Neural cell (in vitro differentiated cells): ENCODE measurements at regions not wholly inside any gene's neighbourhood (a gene's known extent, or its start where the extent isn't known, plus 50 kb on each side); places are given as distances from the start of the nearest gene placed in this dataset.

ENCODE experiments used
- H2AFZ ChIP-seq: fragments of 200-600, 300-800 bp; sonication (generic), shearing (Covaris generic); 2 replicates; pipeline ENCODE4 v1.6.0; 2014; ENCODE audit warnings: low read depth, mild to moderate bottlenecking, antibody characterized with exemption, low read length, moderate library complexity
- H3F3A ChIP-seq: fragments of 200-600 bp; shearing (Covaris generic); 2 replicates; pipeline ENCODE4 v1.6.1; 2016; ENCODE audit warnings: mild to moderate bottlenecking, moderate library complexity, mixed read lengths, antibody characterized with exemption, low read length; ENCODE audit not compliant: insufficient read depth, poor library complexity, severe bottlenecking
- H3K27ac ChIP-seq: fragments of 200-600, 300-800 bp; sonication (generic), shearing (Covaris generic); 2 replicates; pipeline ENCODE4 v1.5.1; 2014; ENCODE audit warnings: mild to moderate bottlenecking, low read length, moderate library complexity
- H3K27me3 ChIP-seq: fragments of 300-800, 200-600 bp; sonication (generic), shearing (Covaris generic); 2 replicates; pipeline ENCODE4 v1.6.0; 2014; ENCODE audit warnings: mild to moderate bottlenecking, low read depth, low read length, moderate library complexity; ENCODE audit not compliant: insufficient read depth
- H3K36me3 ChIP-seq: fragments of 300-800, 200-600 bp; sonication (generic), shearing (Covaris generic); 2 replicates; pipeline ENCODE4 v1.5.1; 2014; ENCODE audit warnings: mild to moderate bottlenecking, antibody characterized with exemption, low read length, moderate library complexity; ENCODE audit not compliant: insufficient read depth
- H3K4me2 ChIP-seq: fragments of 300-800, 200-600 bp; sonication (generic), shearing (Covaris generic); 2 replicates; pipeline ENCODE4 v1.6.0; 2014; ENCODE audit warnings: mild to moderate bottlenecking, low read length
- H3K4me3 ChIP-seq: fragments of 300-800, 200-600 bp; sonication (generic), shearing (Covaris generic); 2 replicates; pipeline ENCODE4 v1.5.1; 2014; ENCODE audit warnings: mild to moderate bottlenecking, low read length, moderate library complexity
- H3K79me2 ChIP-seq: fragments of 200-600 bp; shearing (Covaris generic); replicated peaks from 2 replicates; pipeline ENCODE4 v1.6.0; 2014; ENCODE audit warnings: mild to moderate bottlenecking, low read length, moderate library complexity; ENCODE audit not compliant: insufficient read depth
- H3K9ac ChIP-seq: fragments of 300-800, 200-600 bp; sonication (generic), shearing (Covaris generic); 2 replicates; pipeline ENCODE4 v1.6.1; 2016; ENCODE audit warnings: mild to moderate bottlenecking, low read length, mixed read lengths
- H3K9me2 ChIP-seq: fragments of 200-600 bp; shearing (Covaris generic); 2 replicates; pipeline ENCODE4 v1.6.1; 2016; ENCODE audit warnings: mild to moderate bottlenecking, low read length, mixed read lengths; ENCODE audit not compliant: insufficient read depth
- H3K9me3 ChIP-seq: fragments of 200-600, 300-800 bp; sonication (generic), shearing (Covaris generic); 2 replicates; pipeline ENCODE4 v1.6.1; 2016; ENCODE audit warnings: mild to moderate bottlenecking, mixed run types, low read length, moderate library complexity, mixed read lengths
- H4K20me1 ChIP-seq: fragments of 200-600 bp; shearing (Covaris generic); 2 replicates; pipeline ENCODE4 v1.6.1; 2016; ENCODE audit warnings: mild to moderate bottlenecking, mixed run types; ENCODE audit not compliant: insufficient read depth
- EP300 ChIP-seq: fragments of 450-650 bp; conservative IDR thresholded peaks from 2 replicates; pipeline ENCODE4 v1.6.1; 2014; ENCODE audit warnings: antibody characterized with exemption, mild to moderate bottlenecking, moderate library complexity; ENCODE audit not compliant: poor library complexity, severe bottlenecking
- EZH2 ChIP-seq: fragments of 200-600, 300-800 bp; shearing (Covaris generic), sonication (generic); IDR thresholded peaks from 2 replicates; pipeline ENCODE4 v1.6.1; 2014; ENCODE audit warnings: antibody characterized with exemption, low read length, borderline replicate concordance, mild to moderate bottlenecking; ENCODE audit not compliant: insufficient read depth, poor library complexity, severe bottlenecking
- MXI1 ChIP-seq: fragments of 450-650 bp; conservative IDR thresholded peaks from 2 replicates; pipeline ENCODE4 v1.6.1; 2014; ENCODE audit warnings: antibody characterized with exemption, mild to moderate bottlenecking; ENCODE audit not compliant: poor library complexity, severe bottlenecking
- POLR2AphosphoS5 ChIP-seq: IDR thresholded peaks from 2 replicates; pipeline ENCODE4 v1.6.1; 2012
- RAD21 ChIP-seq: fragments of 450-650 bp; conservative IDR thresholded peaks from 2 replicates; pipeline ENCODE4 v1.6.1; 2014; ENCODE audit warnings: antibody characterized with exemption, mild to moderate bottlenecking, moderate library complexity
- REST ChIP-seq: IDR thresholded peaks from 2 replicates; pipeline ENCODE4 v1.6.1; 2012; ENCODE audit warnings: borderline replicate concordance
- SMC3 ChIP-seq: fragments of 450-650 bp; conservative IDR thresholded peaks from 2 replicates; pipeline ENCODE4 v1.6.1; 2014; ENCODE audit warnings: antibody characterized with exemption, mild to moderate bottlenecking, moderate library complexity; ENCODE audit not compliant: poor library complexity
- TAF1 ChIP-seq: IDR thresholded peaks from 2 replicates; pipeline ENCODE4 v1.6.1; 2012; ENCODE audit warnings: low read depth
- TF ChIP-seq, protein P1 (sequence below): fragments of 450-650 bp; IDR thresholded peaks from 2 replicates; pipeline ENCODE4 v1.5.1; 2014; ENCODE audit warnings: antibody characterized with exemption, mild to moderate bottlenecking, moderate library complexity; ENCODE audit not compliant: poor library complexity, severe bottlenecking

DNA sequence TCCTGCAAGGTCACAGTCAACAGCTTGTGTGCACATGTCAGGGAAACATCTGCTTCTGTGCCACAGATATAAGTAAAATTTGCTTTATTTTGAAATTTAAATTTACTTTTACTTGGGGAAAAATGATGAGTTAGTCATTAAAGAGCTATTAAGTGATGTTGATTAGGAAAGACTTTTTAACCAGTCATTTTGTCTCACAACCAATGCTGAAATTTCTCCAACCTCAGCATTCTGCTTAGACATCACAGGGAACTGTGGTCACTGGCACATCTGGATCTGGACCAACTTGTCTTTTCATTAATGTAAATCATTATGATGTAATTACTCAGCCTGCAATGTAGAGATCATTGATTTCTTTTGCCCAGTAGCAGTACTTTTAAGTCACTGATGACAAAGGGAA lies 301.0 kb downstream of the TTLL7 start:
- H3K79me2 ChIP-seq, result no peaks in the 10 kb centered on the region
- H3K27me3 ChIP-seq, result no peaks in the 10 kb centered on the region
- no peaks in the 10 kb centered on the region for H3K36me3 ChIP-seq
- H3K4me3 ChIP-seq, result no peak overlapping the region
- no peaks in the 10 kb centered on the region for H3K9me3 ChIP-seq
- TF ChIP-seq, protein P1, sequence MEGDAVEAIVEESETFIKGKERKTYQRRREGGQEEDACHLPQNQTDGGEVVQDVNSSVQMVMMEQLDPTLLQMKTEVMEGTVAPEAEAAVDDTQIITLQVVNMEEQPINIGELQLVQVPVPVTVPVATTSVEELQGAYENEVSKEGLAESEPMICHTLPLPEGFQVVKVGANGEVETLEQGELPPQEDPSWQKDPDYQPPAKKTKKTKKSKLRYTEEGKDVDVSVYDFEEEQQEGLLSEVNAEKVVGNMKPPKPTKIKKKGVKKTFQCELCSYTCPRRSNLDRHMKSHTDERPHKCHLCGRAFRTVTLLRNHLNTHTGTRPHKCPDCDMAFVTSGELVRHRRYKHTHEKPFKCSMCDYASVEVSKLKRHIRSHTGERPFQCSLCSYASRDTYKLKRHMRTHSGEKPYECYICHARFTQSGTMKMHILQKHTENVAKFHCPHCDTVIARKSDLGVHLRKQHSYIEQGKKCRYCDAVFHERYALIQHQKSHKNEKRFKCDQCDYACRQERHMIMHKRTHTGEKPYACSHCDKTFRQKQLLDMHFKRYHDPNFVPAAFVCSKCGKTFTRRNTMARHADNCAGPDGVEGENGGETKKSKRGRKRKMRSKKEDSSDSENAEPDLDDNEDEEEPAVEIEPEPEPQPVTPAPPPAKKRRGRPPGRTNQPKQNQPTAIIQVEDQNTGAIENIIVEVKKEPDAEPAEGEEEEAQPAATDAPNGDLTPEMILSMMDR, result no peak
- TF ChIP-seq MXI1, result no peak
- H3K27ac ChIP-seq, result no peak overlapping the region
- no peak overlapping the region for H3K4me2 ChIP-seq
- no peaks in the 10 kb centered on the region for H3K9me2 ChIP-seq
- H2AFZ ChIP-seq, result no peak overlapping the region
- no peaks in the 10 kb centered on the region for H4K20me1 ChIP-seq
- H3F3A ChIP-seq, result no peaks in the 10 kb centered on the region
- no peak overlapping the region for H3K9ac ChIP-seq

- no peak overlapping the region for H3K27ac ChIP-seq
- H3K4me2 ChIP-seq, result no peak overlapping the region
- H3K9me2 ChIP-seq, result no peaks in the 10 kb centered on the region
- no peaks in the 10 kb centered on the region for H3K79me2 ChIP-seq
- H3K36me3 ChIP-seq, result no peaks in the 10 kb centered on the region
- H3F3A ChIP-seq, result no peaks in the 10 kb centered on the region
- TF ChIP-seq EZH2, result no peak
- no peak for TF ChIP-seq POLR2AphosphoS5
- no peak for TF ChIP-seq EP300
- no peak for TF ChIP-seq RAD21
- no peak for TF ChIP-seq MXI1
- TF ChIP-seq REST, result no peak
- no peak overlapping the region for H2AFZ ChIP-seq
- H3K9me3 ChIP-seq, result no peaks in the 10 kb centered on the region
- no peak overlapping the region for H3K9ac ChIP-seq
- H3K27me3 ChIP-seq, result no peaks in the 10 kb centered on the region
- no peak overlapping the region for H3K4me3 ChIP-seq
- no peaks in the 10 kb centered on the region for H4K20me1 ChIP-seq
Observed at GRCh38 chr1:83697220-83697619, 301.7 kb downstream of the TTLL7 start.

DNA sequence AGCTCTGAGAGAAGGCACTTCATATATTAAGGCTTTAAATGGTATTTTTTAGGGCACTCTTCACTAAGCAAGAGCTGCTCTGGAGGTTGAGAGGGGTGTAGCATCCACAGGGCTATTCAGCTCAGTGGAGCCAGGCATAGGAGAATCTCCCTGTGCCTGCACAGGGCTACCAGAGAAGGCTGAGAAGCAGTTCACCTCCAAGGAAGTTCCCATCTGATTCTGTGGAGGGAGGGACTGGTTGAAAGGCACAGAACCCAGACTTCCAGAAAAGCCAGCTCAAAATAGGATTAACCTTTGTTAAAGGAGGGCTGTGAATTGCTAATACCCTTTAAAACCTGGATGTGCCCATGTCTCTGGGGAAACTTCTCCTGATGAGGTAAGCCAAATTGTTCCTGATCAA lies 304.5 kb downstream of the TTLL7 start:
- Histone ChIP-seq H3K36me3 (no peaks in the 10 kb centered on the region), H3K9ac (no peak overlapping the region), H4K20me1 (no peaks in the 10 kb centered on the region), H3K79me2 (no peaks in the 10 kb centered on the region), H3K9me2 (no peaks in the 10 kb centered on the region), H3K9me3 (no peaks in the 10 kb centered on the region), H3K4me3 (peak overlapping the region; percentile 44), H3K27me3 (no peaks in the 10 kb centered on the region), H2AFZ (no peak overlapping the region), H3K27ac (peak overlapping the region; percentile 22), H3K4me2 (no peak overlapping the region), H3F3A (no peaks in the 10 kb centered on the region)
- TF ChIP-seq SMC3 (no peak), POLR2AphosphoS5 (no peak), MXI1 (no peak), REST (no peak), RAD21 (no peak), EZH2 (no peak), EP300 (no peak), TAF1 (no peak)
- TF ChIP-seq, protein P1, result no peak
